HFFc6 (cell line): ENCODE measurements at regions not wholly inside any gene's neighbourhood (a gene's known extent, or its start where the extent isn't known, plus 50 kb on each side); places are given as distances from the start of the nearest gene placed in this dataset.

Experiments used
- DNase-seq: peaks from one replicate; pipeline ENCODE4 v3.0.0-alpha.2; 2018
- H3K27ac Mint-ChIP-seq: 2 replicates; pipeline ENCODE4 v1.8.0; 2020; ENCODE audit warnings: mild to moderate bottlenecking, mixed read lengths
- H3K27me3 Mint-ChIP-seq: 2 replicates; pipeline ENCODE4 v1.8.0; 2021; ENCODE audit warnings: mild to moderate bottlenecking, moderate library complexity, mixed read lengths; ENCODE audit not compliant: insufficient read depth
- H3K36me3 Mint-ChIP-seq: 2 replicates; pipeline ENCODE4 v1.8.0; 2021; ENCODE audit warnings: low read depth, mixed read lengths
- H3K4me1 Mint-ChIP-seq: 2 replicates; pipeline ENCODE4 v1.8.0; 2020; ENCODE audit warnings: low read depth, mixed read lengths
- H3K4me3 Mint-ChIP-seq: 2 replicates; pipeline ENCODE4 v1.8.0; 2020; ENCODE audit warnings: mild to moderate bottlenecking, moderate library complexity, mixed read lengths
- H3K9me3 Mint-ChIP-seq: 2 replicates; pipeline ENCODE4 v1.8.0; 2020; ENCODE audit warnings: mild to moderate bottlenecking, mixed read lengths
- CTCF ChIP-seq: fragments of 200-600 bp; sonication (generic); IDR thresholded peaks from 2 replicates; pipeline ENCODE4 v1.5.0; 2021; ENCODE audit warnings: antibody characterized with exemption, mild to moderate bottlenecking

GRCh38 chr5:106574820-106575219 is 1095.9 kb downstream of the EFNA5 start:
- Mint-ChIP-seq H3K9me3 (peaks cover 31% of the 10 kb centered on the region), H3K4me1 (no peaks in the 10 kb centered on the region), H3K4me3 (no peak overlapping the region), H3K36me3 (no peaks in the 10 kb centered on the region), H3K27ac (no peak overlapping the region), H3K27me3 (no peaks in the 10 kb centered on the region)
- TF ChIP-seq CTCF: no peak
- DNase-seq: no peak

- H3K9me3 Mint-ChIP-seq: peaks cover 26% of the 10 kb centered on the region
- no peaks in the 10 kb centered on the region; the same call in 1 of the 2 replicates for H3K27me3 Mint-ChIP-seq
- H3K27ac Mint-ChIP-seq: no peak overlapping the region
- H3K4me1 Mint-ChIP-seq: no peaks in the 10 kb centered on the region
- no peak overlapping the region for H3K4me3 Mint-ChIP-seq
- no peak for TF ChIP-seq CTCF
- no peak for DNase-seq
- no peaks in the 10 kb centered on the region for H3K36me3 Mint-ChIP-seq
Measured at GRCh38 chr5:106566031-106566430, 1104.7 kb downstream of the EFNA5 start.

- Mint-ChIP-seq H3K27ac (no peak overlapping the region), H3K4me3 (no peak overlapping the region), H3K36me3 (peaks cover 5% of the 10 kb centered on the region; the same call in 1 of the 2 replicates), H3K4me1 (no peaks in the 10 kb centered on the region), H3K9me3 (peaks cover 70% of the 10 kb centered on the region), H3K27me3 (no peaks in the 10 kb centered on the region)
- no peak for DNase-seq
- no peak for TF ChIP-seq CTCF
Measured at GRCh38 chr5:106545325-106545724, 1125.4 kb downstream of the EFNA5 start.

- H3K4me3 Mint-ChIP-seq: no peak overlapping the region
- H3K27me3 Mint-ChIP-seq: no peaks in the 10 kb centered on the region
- no peaks in the 10 kb centered on the region for H3K4me1 Mint-ChIP-seq
- peaks cover 12% of the 10 kb centered on the region; the same call in 1 of the 2 replicates for H3K36me3 Mint-ChIP-seq
- H3K9me3 Mint-ChIP-seq: peaks cover 78% of the 10 kb centered on the region
- no peak overlapping the region for H3K27ac Mint-ChIP-seq
- DNase-seq: no peak
- no peak for TF ChIP-seq CTCF
Measured at GRCh38 chr5:106543330-106543729, 1127.4 kb downstream of the EFNA5 start.

GRCh38 chr5:106530150-106530549 is 1140.6 kb downstream of the EFNA5 start:
- Mint-ChIP-seq H3K27ac (no peak overlapping the region), H3K4me3 (no peak overlapping the region), H3K27me3 (no peaks in the 10 kb centered on the region), H3K9me3 (peaks cover 45% of the 10 kb centered on the region), H3K36me3 (no peaks in the 10 kb centered on the region), H3K4me1 (no peaks in the 10 kb centered on the region)
- no peak for DNase-seq
- no peak for TF ChIP-seq CTCF

GRCh38 chr5:106525438-106525837 is 1145.3 kb downstream of the EFNA5 start:
- Mint-ChIP-seq H3K9me3 (peaks cover 29% of the 10 kb centered on the region), H3K4me3 (no peak overlapping the region), H3K27me3 (no peaks in the 10 kb centered on the region), H3K4me1 (no peaks in the 10 kb centered on the region), H3K36me3 (no peaks in the 10 kb centered on the region), H3K27ac (no peak overlapping the region)
- TF ChIP-seq CTCF: no peak
- DNase-seq: no peak
